ENCODE measurements at regions not wholly inside any gene's neighbourhood (a gene's known extent, or its start where the extent isn't known, plus 50 kb on each side); places are given as distances from the start of the nearest gene placed in this dataset.

DNA sequence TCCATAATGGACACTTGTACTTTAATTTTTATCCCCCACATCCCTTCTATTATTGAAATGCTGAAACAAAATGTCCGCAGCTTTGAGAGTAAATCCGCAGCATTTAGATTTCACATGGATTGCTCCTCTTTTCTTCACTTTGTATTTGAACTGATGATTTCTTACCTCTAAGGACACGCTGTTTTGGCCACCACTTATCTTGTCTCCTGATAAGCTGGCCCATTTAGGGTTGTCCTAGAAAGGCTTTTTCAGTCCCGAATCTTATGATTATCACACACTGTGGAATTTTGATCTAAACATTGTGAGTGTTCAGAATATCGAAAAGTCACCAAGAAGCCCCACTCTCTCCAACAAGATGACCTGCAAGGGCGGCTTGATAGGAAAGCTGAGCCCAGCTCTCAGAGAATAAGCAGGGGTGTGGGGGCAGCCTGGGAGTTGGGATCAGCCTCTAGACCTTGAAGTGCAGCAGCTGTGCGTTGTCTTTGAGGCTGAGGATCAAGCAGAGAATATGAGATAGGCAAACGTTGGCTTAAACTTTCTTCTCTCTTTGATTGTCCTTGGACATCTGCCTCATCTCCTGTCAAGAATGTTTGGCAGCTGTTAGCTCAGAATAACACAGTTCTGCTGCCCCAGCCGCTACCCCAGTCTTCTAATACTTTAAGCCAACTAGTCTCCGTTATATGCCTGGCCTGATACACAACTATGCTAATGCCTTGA lies 399.7 kb upstream of the NR2F2 start:
- no peak overlapping the region for H3K27ac ChIP-seq
- no peaks in the 10 kb centered on the region for H3K4me1 ChIP-seq
- H3K36me3 ChIP-seq: no peaks in the 10 kb centered on the region
- DNase-seq: no peak
- intact Hi-C loops (cut with DNase I): no loop called here
- 77% methylated on average over 8 to 9 of the region's 10 CpGs for WGBS, 2 donors
- no peaks in the 10 kb centered on the region for H3K9me3 ChIP-seq
- no peak for TF ChIP-seq POLR2A (IDR thresholded peaks at IDR 0.05)
- TF ChIP-seq, protein P1, sequence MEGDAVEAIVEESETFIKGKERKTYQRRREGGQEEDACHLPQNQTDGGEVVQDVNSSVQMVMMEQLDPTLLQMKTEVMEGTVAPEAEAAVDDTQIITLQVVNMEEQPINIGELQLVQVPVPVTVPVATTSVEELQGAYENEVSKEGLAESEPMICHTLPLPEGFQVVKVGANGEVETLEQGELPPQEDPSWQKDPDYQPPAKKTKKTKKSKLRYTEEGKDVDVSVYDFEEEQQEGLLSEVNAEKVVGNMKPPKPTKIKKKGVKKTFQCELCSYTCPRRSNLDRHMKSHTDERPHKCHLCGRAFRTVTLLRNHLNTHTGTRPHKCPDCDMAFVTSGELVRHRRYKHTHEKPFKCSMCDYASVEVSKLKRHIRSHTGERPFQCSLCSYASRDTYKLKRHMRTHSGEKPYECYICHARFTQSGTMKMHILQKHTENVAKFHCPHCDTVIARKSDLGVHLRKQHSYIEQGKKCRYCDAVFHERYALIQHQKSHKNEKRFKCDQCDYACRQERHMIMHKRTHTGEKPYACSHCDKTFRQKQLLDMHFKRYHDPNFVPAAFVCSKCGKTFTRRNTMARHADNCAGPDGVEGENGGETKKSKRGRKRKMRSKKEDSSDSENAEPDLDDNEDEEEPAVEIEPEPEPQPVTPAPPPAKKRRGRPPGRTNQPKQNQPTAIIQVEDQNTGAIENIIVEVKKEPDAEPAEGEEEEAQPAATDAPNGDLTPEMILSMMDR (IDR thresholded peaks at IDR 0.05): no peak
- H3K27me3 ChIP-seq: no peaks in the 10 kb centered on the region
- no peak overlapping the region for H3K4me3 ChIP-seq

DNA sequence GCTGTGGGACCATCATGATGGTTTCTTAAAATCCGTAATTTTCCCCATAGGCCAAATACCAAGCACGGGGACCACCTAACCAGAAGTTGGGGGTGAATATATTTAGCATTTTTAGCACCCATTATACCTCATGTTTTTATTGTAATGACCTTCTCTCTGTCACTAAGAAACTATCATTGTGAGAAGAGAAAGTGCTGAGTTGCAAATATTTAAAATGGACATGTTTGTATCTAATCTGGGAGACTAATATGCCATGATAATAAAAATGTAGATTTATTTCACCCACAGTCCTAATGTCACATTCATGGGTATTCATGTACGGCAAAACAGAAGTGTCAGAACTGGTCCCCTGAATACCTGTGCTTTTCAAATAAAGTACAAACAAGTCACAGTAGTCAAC lies 398.9 kb upstream of the NR2F2 start:
- no peak for DNase-seq
- 80 to 85% methylated on average over 3 of the region's 3 CpGs for WGBS, 2 donors
- H3K4me1 ChIP-seq: no peaks in the 10 kb centered on the region
- H3K4me3 ChIP-seq: no peak overlapping the region
- no peak for TF ChIP-seq POLR2A (IDR thresholded peaks at IDR 0.05)
- TF ChIP-seq, protein P1 (IDR thresholded peaks at IDR 0.05): no peak
- H3K27me3 ChIP-seq: no peaks in the 10 kb centered on the region
- H3K27ac ChIP-seq: no peak overlapping the region
- no peaks in the 10 kb centered on the region for H3K36me3 ChIP-seq
- intact Hi-C loops (cut with DNase I): no loop called here
- no peaks in the 10 kb centered on the region for H3K9me3 ChIP-seq

DNA sequence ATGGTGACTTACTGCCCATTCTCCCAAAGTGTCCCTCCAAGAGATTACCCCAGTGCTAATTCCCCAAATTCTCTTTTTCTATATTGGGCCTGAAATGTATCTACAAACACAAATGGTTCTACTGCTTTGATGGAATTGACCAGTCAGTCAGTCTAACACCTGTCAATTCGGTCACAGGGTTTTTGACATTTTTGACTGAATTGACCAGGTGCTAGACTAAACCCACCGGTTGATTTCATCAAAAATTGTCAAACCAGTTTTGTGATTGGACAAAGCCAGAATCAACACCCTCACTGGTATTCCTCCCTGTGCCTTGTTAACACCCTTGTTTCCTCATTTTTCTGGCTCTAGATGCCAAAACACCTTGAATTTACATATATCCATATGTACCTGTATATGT lies 398.4 kb upstream of the NR2F2 start:
- intact Hi-C loops (cut with DNase I): no loop called here
- no peak for DNase-seq
- Histone ChIP-seq H3K27ac (no peak overlapping the region), H3K4me1 (no peaks in the 10 kb centered on the region), H3K4me3 (no peak overlapping the region), H3K9me3 (no peaks in the 10 kb centered on the region), H3K27me3 (no peaks in the 10 kb centered on the region), H3K36me3 (no peaks in the 10 kb centered on the region)
- WGBS, 2 donors: 88 to 91% methylated on average over 2 of the region's 2 CpGs
- TF ChIP-seq POLR2A (IDR thresholded peaks at IDR 0.05): no peak
- TF ChIP-seq, protein P1 (IDR thresholded peaks at IDR 0.05): no peak

DNA sequence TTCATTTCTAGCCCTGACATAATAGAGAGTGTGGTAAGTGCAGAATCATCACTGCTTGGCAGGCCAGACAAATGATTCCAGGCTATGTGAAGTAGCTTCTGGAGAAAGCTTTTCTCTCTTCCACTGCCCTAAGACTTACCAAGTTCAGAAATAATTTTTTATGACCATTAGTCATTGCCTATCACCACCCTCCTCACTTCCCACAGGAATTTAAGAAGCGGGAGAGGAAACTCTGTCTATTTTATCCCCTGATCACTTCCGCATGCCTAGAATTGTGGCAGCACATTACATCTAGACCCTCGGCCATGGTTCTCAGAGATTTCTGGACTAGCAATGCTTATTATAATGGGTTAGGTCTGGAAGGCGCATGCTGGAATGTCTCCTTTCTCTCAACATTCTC lies 397.8 kb upstream of the NR2F2 start:
- Histone ChIP-seq H3K4me3 (no peak overlapping the region), H3K36me3 (no peaks in the 10 kb centered on the region), H3K9me3 (no peaks in the 10 kb centered on the region), H3K27me3 (no peaks in the 10 kb centered on the region), H3K4me1 (no peaks in the 10 kb centered on the region), H3K27ac (no peak overlapping the region)
- DNase-seq: no peak
- no peak for TF ChIP-seq POLR2A (IDR thresholded peaks at IDR 0.05)
- TF ChIP-seq, protein P1 (IDR thresholded peaks at IDR 0.05): no peak
- intact Hi-C loops (cut with DNase I): no loop called here
- WGBS, 2 donors: 78 to 87% methylated on average over 4 of the region's 4 CpGs

DNA sequence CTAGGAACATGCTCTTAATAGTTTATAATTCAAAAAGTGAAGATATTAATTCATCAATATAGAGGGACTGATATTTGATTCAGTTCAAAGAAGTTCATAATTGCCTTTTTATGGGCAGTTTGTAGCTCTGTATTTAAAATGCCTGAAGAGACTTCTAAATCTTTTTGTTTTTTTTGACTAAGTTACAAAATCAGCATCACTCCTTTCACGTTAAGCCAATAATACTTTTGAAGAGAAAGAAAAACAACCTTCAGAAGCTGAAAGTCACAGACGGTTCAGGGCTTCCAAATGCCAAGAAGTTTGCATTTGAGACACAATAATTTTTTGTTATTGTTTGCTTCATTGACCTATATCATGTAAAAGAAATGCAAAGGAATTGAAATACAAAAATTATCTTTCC lies 394.6 kb upstream of the NR2F2 start:
- no peaks in the 10 kb centered on the region for H3K36me3 ChIP-seq
- WGBS, 2 donors: 44 to 63% methylated on average over 2 of the region's 2 CpGs
- intact Hi-C loops (cut with DNase I): no loop called here

More for the DNA sequence above, 394.6 kb upstream of the NR2F2 start:
- H3K4me1 ChIP-seq: no peaks in the 10 kb centered on the region
- H3K27ac ChIP-seq: no peak overlapping the region
- DNase-seq: no peak
- H3K4me3 ChIP-seq: no peak overlapping the region
- no peaks in the 10 kb centered on the region for H3K9me3 ChIP-seq
- TF ChIP-seq POLR2A (IDR thresholded peaks at IDR 0.05): no peak
- TF ChIP-seq, protein P1 (IDR thresholded peaks at IDR 0.05): no peak
- H3K27me3 ChIP-seq: no peaks in the 10 kb centered on the region
